Heart left ventricle (tissue), 13 donors: ENCODE measurements at regions not wholly inside any gene's neighbourhood (a gene's known extent, or its start where the extent isn't known, plus 50 kb on each side); places are given as distances from the start of the nearest gene placed in this dataset.

ENCODE experiments used
- CTCF ChIP-seq, 12 donors: fragments of 200-600 bp; sonication (generic) in 4 of 12; IDR thresholded peaks; one replicate each; pipeline versions ENCODE4 v1.5.0 to v1.8.0; 2018 to 2022; ENCODE audit warnings: antibody characterized with exemption in 12 of 12, mild to moderate bottlenecking in 5 of 12
- POLR2A ChIP-seq, 2 donors: fragments of 450-650 bp; IDR thresholded peaks; one replicate each; pipeline ENCODE4 v1.6.1; 2017; ENCODE audit warnings: antibody characterized with exemption in 2 of 2, mild to moderate bottlenecking in 2 of 2, moderate library complexity in 2 of 2
- donor health status: ischemic (EF 13 %, LVEDD 7.1; RV severe dilation, severe dysfunction).
- donor health status: DM: no; HTN: yes; CAD: no.
- donor health status: DM: no; HTN: no; CAD: no.
- donor health status: ischemic (EF 25% LVEDD 6.9; RV normal size, moderate dysfunction).
- donor health status: ischemic (EF 25% LVEDD 5.7; RV mildly dilated, moderate dysfunction).
- donor health status: ischemic (EF 35%, LVEDD 5.7; RV mildly dilated, moderate dysfunction).
- donor health status: nonischemic (EF 11% LVEDD 7.7; RV severe dilation, severe dysfunction).
- donor health status: DM: yes; HTN: yes; CAD: no.
- donor health status: PGD.
- donor health status: ischemic (EF 29% LVEDD 5.4; RV normal size, mild dysfunction).
- donor health status: nonischemic (EF 23%, LVEDD 6.1; RV moderate dilation, normal function).

GRCh38 chr16:82360024-82360783 lies 190.2 kb upstream of the MPHOSPH6 start:
- TF ChIP-seq CTCF (IDR thresholded peaks at IDR 0.05) = no peak
- TF ChIP-seq POLR2A (IDR thresholded peaks at IDR 0.05) = no peak
